ENCODE measurements at regions not wholly inside any gene's neighbourhood (a gene's known extent, or its start where the extent isn't known, plus 50 kb on each side); places are given as distances from the start of the nearest gene placed in this dataset.

- in situ Hi-C loops (cut with HindIII; ENCODE audit: low pct_ligation_motif_present, low sequenced_read_pairs), result no loop called here
- Histone ChIP-seq H3K27me3 (replicated peaks) (no peaks in the 10 kb centered on the region), H3K27ac (no peak overlapping the region), H3K4me3 (ENCODE audit: low read depth, low read length) (no peak overlapping the region), H3K36me3 (replicated peaks) (no peaks in the 10 kb centered on the region)
- DNase-seq, result no peak
- no peak for TF ChIP-seq CTCF (IDR thresholded peaks at IDR 0.05; ENCODE audit: low read depth, low read length, missing control alignments)
Observed at GRCh38 chr7:49618028-49618427, 155.4 kb upstream of the VWC2 start.

GRCh38 chr7:49623943-49624342 is 149.5 kb upstream of the VWC2 start:
- Histone ChIP-seq H3K4me3 (ENCODE audit: low read depth, low read length) (no peak overlapping the region), H3K36me3 (replicated peaks) (no peaks in the 10 kb centered on the region), H3K27ac (no peak overlapping the region), H3K27me3 (replicated peaks) (no peaks in the 10 kb centered on the region)
- no peak for DNase-seq
- no peak for TF ChIP-seq CTCF (IDR thresholded peaks at IDR 0.05; ENCODE audit: low read depth, low read length, missing control alignments)
- in situ Hi-C loops (cut with HindIII; ENCODE audit: low pct_ligation_motif_present, low sequenced_read_pairs), result no loop called here

GRCh38 chr7:49624611-49625010 is 148.8 kb upstream of the VWC2 start:
- Histone ChIP-seq H3K4me3 (ENCODE audit: low read depth, low read length) (no peak overlapping the region), H3K27ac (no peak overlapping the region), H3K36me3 (replicated peaks) (no peaks in the 10 kb centered on the region), H3K27me3 (replicated peaks) (no peaks in the 10 kb centered on the region)
- DNase-seq, result no peak
- in situ Hi-C loops (cut with HindIII; ENCODE audit: low pct_ligation_motif_present, low sequenced_read_pairs), result no loop called here
- no peak for TF ChIP-seq CTCF (IDR thresholded peaks at IDR 0.05; ENCODE audit: low read depth, low read length, missing control alignments)

- Histone ChIP-seq H3K36me3 (replicated peaks) (no peaks in the 10 kb centered on the region), H3K27ac (no peak overlapping the region), H3K27me3 (replicated peaks) (no peaks in the 10 kb centered on the region), H3K4me3 (ENCODE audit: low read depth, low read length) (no peak overlapping the region)
- in situ Hi-C loops (cut with HindIII; ENCODE audit: low pct_ligation_motif_present, low sequenced_read_pairs), result no loop called here
- TF ChIP-seq CTCF (IDR thresholded peaks at IDR 0.05; ENCODE audit: low read depth, low read length, missing control alignments), result no peak
- DNase-seq, result no peak
Observed at GRCh38 chr7:49630513-49630912, 142.9 kb upstream of the VWC2 start.

- no peaks in the 10 kb centered on the region for H3K36me3 ChIP-seq (replicated peaks)
- H3K27ac ChIP-seq, result no peak overlapping the region
- no peak for TF ChIP-seq CTCF (IDR thresholded peaks at IDR 0.05; ENCODE audit: low read depth, low read length, missing control alignments)
- H3K4me3 ChIP-seq (ENCODE audit: low read depth, low read length), result no peak overlapping the region
- no peak for DNase-seq
- in situ Hi-C loops (cut with HindIII; ENCODE audit: low pct_ligation_motif_present, low sequenced_read_pairs), result no loop called here
- no peaks in the 10 kb centered on the region for H3K27me3 ChIP-seq (replicated peaks)
Observed at GRCh38 chr7:49631071-49631815, 142.2 kb upstream of the VWC2 start.

- Histone ChIP-seq H3K27me3 (replicated peaks) (no peaks in the 10 kb centered on the region), H3K27ac (no peak overlapping the region), H3K36me3 (replicated peaks) (no peaks in the 10 kb centered on the region), H3K4me3 (ENCODE audit: low read depth, low read length) (no peak overlapping the region)
- in situ Hi-C loops (cut with HindIII; ENCODE audit: low pct_ligation_motif_present, low sequenced_read_pairs), result no loop called here
- no peak for TF ChIP-seq CTCF (IDR thresholded peaks at IDR 0.05; ENCODE audit: low read depth, low read length, missing control alignments)
- no peak for DNase-seq
Observed at GRCh38 chr7:49631960-49632359, 141.5 kb upstream of the VWC2 start.

Measured in brain microvascular endothelial cell (primary cell).